Ammon's horn (tissue), 1 donor: ENCODE measurements at regions not wholly inside any gene's neighbourhood (a gene's known extent, or its start where the extent isn't known, plus 50 kb on each side); places are given as distances from the start of the nearest gene placed in this dataset.

Source experiments
- DNase-seq: peaks from one replicate; pipeline ENCODE4 v3.0.0-alpha.2; 2016; ENCODE audit warnings: low spot score

DNA sequence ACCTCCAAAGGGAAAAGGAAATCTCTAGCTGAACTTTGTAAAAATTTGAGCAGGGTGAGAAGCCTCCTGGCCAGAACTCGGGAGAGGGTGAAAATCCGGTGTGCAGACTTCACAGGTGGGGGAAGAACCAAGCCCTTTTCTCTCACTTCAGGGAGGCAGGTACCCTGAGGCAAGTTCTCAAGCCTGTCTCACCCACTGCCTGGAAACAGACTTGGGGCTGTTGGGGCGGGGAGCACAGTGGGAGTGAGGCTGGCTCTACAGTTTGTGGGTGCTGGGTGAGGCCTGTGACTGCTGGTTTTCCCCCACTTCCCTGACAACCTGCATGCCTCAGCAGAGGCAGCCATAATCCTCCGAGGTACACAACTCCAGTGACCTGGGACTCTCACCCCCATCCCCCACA, 187.1 kb downstream of the KIF4B start:
- DNase-seq = no peak

- DNase-seq = no peak
Measured at GRCh38 chr5:155211764-155212163, 198.2 kb downstream of the KIF4B start.

DNA sequence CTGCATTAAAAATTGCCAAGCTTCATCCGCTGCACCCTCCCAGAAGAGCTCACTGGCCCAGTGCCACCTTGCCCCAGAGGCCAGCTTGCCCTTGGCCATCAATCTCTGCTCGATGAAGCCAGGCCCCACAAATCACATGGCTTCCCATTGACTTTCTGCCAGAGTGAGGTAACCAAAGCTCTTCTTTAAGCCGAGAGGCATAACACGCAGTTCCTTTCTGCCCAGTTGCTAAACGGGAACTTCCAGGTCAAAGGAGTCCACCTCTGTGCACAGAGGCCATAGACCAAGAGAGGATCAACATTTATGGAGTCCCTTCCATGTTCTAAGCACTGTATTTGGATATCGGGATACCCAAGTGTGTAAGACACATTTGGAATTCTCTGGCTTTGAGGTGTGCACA, 208.8 kb downstream of the KIF4B start:
- DNase-seq = no peak

DNA sequence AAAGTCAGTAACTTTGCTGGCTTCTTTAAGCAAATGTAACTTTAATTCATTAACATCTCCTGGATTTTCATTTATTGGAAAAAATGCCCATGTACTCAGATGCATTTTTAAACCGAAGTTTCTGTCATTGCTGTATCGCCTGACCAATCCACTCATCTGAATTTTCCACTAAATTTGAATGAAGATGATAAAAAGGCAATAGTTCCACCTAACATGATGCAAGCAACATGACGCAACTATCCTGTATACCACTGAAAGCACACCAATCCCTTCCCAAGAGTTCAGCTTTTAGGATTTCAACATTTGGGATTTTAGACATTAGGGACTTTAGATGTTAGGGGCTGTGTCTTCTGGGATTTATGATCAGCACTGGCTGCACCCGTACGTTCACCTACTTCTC, 215.6 kb downstream of the KIF4B start:
- DNase-seq = no peak

GRCh38 chr5:155239803-155240202, 226.2 kb downstream of the KIF4B start:
- DNase-seq = no peak

DNA sequence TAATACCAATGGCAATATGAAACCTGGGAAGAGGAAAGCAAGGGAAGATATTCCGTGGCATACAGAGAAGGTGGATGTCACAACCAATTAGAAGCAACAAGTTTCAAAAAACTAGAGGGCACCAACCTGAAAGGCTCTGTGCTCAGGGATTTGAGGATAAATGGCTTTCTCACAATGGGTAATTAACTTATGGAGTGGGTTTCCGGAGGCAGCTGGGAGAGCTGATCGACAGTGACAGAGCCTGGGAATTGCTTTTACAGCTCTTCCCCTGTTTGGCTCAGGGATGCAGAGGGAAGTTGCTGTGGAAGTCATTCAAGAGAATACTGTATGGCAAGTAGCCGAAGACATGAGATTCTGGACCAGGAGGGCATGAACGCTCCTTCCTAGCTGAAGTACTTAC, 237.0 kb downstream of the KIF4B start:
- no peak for DNase-seq

DNA sequence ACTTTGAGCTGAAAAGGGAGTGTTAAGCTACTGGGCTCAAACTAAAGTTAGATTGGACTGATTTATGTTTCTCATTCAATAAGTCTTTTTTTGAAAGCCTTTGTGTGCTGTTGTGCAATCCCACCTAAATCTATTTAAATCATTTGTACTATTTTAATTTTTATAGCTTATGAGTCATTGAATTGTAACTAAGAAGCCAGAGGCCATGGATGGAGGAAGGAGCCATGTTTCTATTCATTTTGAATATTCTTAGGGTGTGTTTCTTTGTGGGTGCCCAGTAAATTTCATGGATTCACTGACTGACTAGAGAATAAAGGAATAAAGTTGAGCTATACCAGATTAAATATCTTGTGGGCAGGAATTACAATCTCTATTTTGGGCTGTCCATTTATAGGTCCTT, 238.5 kb downstream of the KIF4B start:
- no peak for DNase-seq

- no peak for DNase-seq
Measured at GRCh38 chr5:155252717-155253116, 239.2 kb downstream of the KIF4B start.

DNA sequence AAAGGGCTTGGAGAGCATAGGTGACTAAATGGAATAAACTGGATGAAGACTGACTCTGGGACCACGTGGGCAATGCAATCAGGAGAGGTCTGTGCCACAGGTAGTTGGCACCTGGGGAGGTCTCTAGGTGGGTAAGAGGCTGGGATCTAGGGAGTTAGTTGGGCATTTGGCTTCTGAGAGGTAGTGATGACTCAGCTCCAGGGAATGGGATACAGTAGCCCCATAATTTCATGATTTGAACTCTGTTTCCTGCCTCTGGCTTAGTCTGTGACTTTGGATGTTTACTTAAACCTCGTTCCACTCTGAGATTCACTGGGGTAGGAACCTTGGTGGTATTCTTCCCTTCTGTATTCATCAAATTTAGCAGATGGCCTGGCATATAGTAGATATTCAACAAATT, 240.8 kb downstream of the KIF4B start:
- no peak for DNase-seq

DNA sequence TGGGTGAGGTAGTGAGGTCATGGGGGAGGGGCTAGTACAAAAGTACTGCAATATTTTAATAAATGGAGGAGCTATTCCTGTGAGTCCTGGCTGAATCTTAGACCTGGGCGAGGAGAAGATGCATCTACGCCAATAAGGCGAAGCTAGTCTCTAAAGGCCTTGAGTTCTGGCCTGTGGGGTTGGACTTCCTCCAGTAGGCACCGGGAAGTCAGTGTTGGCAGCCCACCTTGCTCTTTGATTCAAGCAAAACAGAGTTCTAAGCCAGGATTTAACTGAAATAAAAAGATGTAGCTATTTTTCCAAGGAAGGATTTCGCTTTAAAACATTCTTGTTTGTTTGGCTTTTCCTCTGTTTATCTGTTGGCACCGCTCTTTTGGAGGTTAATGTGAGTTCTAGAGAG, 244.6 kb downstream of the KIF4B start:
- DNase-seq = no peak

DNA sequence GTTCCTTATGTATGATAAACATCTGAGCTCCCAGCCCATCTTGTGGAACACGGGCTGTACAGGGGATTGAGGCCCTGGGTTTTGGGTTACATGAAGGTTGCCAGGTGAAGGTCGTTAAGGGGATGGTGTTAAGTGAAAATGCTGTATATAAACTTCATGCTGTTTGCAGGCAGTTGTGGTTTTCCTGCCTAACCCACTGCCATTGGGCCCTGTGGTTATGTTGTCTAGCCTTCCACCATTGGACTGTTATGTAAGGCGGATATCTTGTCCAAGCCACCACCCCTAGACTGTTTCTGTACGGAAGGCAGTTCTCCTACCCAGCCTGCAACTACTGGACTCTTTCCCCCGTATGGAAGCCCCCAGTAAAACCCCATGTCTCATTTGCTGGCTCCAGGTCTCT, 246.1 kb downstream of the KIF4B start:
- DNase-seq = no peak

- DNase-seq = peak; percentile 5
Measured at GRCh38 chr5:155260798-155261197, 247.2 kb downstream of the KIF4B start.

GRCh38 chr5:155263381-155263780, 249.8 kb downstream of the KIF4B start:
- no peak for DNase-seq

DNA sequence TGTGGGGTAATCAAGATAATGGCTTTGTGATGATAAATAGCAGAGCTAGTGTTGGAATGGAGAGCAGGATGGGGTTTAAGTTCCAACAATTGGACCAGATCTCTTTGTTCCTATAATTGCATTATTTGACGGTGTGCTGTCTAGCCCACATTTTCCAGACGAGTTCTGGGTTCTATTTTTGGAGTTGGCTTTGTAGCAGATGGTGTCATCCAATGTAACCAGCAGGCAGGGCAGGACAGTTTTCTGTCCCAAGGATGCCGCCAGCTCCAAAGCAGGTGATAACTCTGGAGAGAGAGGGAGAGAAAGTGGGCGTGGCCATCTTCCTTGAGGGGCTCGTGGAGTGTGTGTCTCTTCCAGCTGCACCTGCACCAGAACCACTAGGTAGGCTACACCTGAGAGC, 251.3 kb downstream of the KIF4B start:
- no peak for DNase-seq

DNA sequence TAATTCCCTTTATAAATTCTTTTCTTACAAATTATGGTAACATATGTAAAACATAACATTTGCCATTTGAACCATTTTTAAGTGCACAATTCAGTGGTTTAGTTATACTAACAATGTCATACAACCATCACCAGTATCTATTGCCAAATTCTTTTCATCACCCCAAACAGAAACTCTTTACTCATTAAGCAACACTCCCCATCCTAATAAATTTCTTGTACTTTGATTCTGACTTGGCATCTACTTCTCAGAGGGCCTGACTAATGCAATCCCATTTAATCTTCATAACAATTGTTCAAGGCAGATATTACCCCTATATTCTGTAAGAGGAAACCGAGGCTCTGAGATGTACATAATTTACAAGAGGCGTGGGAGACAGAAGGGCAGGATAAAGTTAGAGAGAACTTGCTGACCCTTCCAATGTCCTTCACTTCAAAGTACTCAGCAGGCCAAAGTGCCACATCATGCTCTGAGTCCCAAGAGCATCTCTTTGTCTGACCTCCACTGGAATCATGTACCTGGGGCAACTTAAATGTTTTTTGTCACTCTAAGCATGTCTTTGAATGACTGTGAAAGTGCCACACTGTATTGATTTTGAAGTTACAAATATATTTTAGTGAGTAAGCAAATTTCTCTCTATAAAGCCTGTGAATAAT, 255.3 kb downstream of the KIF4B start:
- DNase-seq = no peak

DNA sequence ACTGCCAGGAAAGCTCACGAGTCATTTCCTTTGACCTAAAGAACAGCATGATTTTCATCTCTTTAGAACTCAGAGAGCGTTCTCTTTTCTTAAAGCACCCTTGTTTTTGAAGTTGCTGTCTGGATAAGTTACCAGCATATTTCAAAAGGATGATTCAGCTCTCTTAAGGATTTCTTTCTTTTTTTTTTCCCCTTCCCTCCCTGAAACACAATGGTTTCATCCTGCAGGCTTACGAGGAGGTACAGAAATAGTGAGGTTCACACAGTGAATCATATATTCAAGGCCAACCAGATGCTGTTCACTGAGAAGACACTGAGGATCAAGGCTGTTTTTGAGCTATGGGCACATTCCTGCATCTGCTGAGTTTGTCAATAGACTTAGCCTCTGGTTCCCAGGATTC, 257.2 kb downstream of the KIF4B start:
- DNase-seq = no peak

GRCh38 chr5:155274484-155274883, 260.9 kb downstream of the KIF4B start:
- no peak for DNase-seq

- no peak for DNase-seq
Measured at GRCh38 chr5:155275222-155275621, 261.7 kb downstream of the KIF4B start.

DNA sequence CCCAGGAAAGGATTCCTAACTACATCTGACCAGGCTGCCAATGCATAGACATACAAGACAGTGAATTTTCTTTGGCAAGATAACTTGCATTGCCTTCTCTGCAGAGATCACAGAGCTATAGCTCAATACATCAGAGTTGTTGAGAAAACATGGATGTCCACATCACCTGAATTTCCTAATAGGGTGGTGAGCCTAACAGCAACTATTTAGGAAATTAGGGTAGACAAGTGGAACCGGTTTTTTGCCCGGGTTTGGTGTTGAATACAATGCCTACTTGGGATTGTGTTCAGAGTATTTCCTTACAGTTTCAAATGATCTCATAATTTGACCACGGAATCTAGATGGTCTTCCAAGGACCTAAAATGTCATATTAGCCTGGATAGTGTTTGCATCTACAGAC, 262.7 kb downstream of the KIF4B start:
- no peak for DNase-seq

- peak; percentile 12 for DNase-seq
Measured at GRCh38 chr5:155278532-155278931, 265.0 kb downstream of the KIF4B start.

DNA sequence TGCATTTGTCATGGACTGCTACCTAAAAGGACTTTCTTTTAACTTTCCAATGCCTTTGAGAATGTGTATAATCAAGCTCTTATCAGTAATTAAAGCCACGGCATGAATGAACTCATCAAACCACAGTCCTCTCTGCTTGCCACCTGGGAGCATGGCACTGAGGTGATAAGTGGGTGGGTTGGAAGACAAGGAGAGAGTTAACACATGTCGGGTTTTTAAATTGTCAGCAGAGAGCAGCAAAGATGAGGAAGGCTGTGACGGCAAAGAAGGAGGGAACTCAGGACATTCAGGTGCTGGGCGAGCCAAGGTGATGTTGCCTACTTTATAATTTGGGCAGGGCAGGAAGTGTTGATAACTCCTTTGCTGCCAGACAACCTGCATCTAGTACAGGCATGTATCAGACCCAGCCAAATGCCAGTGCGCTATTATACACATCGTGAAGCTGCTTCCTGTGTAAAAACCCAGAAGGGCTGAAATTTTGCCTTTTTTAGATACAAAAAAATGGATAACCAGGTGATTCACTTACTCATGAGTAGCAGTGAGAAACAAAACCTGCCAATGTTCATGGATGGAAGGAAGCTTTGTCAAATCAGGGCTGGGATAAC, 269.1 kb downstream of the KIF4B start:
- no peak for DNase-seq

- no peak for DNase-seq
Measured at GRCh38 chr5:155285706-155286105, 272.2 kb downstream of the KIF4B start.

- no peak for DNase-seq
Measured at GRCh38 chr5:155290937-155291336, 277.4 kb downstream of the KIF4B start.

- DNase-seq = no peak
Measured at GRCh38 chr5:155293605-155294178, 280.1 kb downstream of the KIF4B start.
